ENCODE measurements at regions not wholly inside any gene's neighbourhood (a gene's known extent, or its start where the extent isn't known, plus 50 kb on each side); places are given as distances from the start of the nearest gene placed in this dataset.

DNA sequence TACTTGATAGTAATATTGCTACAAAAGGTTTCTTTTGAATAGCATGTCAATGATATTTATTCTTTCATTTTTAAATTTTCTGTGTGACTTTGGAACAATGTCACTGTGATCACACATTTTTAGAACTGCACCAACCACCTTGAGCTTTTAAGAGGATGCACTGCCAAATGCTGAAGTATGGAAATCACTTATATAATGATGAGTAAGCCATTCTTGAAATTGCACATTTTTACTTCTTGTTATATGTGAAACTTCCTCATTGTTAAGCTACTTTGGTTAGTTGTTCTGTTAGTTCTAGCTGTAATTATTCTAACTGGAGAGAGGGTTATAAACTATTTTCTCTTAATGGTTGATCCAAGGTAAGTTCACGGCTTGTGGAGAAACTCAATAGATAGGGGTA is 547.5 kb downstream of the ZIC1 start:
- no peaks in the 10 kb centered on the region for H3K27me3 Mint-ChIP-seq
- H3K9me3 Mint-ChIP-seq (ENCODE audit: low read depth): peaks cover 6% of the 10 kb centered on the region
- H3K4me1 Mint-ChIP-seq: no peaks in the 10 kb centered on the region
- CTCF ChIA-PET: no interaction called here
- intact Hi-C loops (cut with DNase I, micrococcal nuclease): no loop called here
- no peak overlapping the region for H3K4me3 Mint-ChIP-seq
- no peak overlapping the region for H3K27ac Mint-ChIP-seq
- DNase-seq: no peak
- H3K36me3 Mint-ChIP-seq (ENCODE audit: low read depth): no peaks in the 10 kb centered on the region
- POLR2A ChIA-PET: no interaction called here
- ATAC-seq: no peak

DNA sequence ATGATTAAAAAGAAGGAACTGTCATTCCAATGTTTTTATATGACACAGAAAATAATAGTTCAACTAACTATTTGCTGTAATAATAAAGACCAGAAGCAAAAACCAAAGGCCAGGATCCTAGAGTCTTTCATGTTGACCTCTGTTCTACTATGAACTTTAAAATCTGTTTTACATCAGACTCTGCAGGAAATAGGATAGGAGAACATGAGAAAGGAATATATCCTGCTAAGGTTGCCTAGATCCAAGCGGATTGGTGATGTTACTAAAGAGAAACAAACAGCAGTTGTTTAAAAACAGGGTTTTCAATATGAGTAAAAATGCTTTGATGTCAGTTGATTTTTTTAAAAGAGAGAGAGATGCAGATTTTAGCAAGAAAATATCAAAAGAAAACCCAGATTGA is 549.6 kb downstream of the ZIC1 start:
- H3K4me1 Mint-ChIP-seq: no peaks in the 10 kb centered on the region
- intact Hi-C loops (cut with DNase I, micrococcal nuclease): no loop called here
- no peaks in the 10 kb centered on the region for H3K27me3 Mint-ChIP-seq
- no peaks in the 10 kb centered on the region for H3K36me3 Mint-ChIP-seq (ENCODE audit: low read depth)
- no peak overlapping the region for H3K27ac Mint-ChIP-seq
- no peak for ATAC-seq
- peaks cover 6% of the 10 kb centered on the region for H3K9me3 Mint-ChIP-seq (ENCODE audit: low read depth)
- CTCF ChIA-PET: no interaction called here
- no peak for DNase-seq
- no peak overlapping the region for H3K4me3 Mint-ChIP-seq
- POLR2A ChIA-PET: no interaction called here

DNA sequence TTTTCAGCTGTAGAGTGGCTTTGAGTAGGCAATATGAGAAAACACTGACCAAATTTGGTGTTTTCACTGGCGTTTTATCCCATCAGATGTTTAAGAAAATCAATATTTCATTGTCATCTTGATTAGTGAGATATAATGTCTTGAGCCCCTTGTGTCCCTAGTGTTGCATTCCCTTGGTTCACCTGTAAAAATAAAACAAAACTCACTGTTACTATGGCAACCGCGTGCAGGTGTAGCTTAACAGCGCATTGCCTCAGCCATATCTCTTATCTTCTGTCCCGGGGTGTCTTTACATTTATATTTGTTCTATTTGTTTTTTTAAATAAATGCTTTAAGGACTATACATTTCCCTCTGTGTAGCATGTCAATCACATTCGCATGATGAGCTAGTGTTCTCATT is 551.6 kb downstream of the ZIC1 start:
- no peaks in the 10 kb centered on the region for H3K36me3 Mint-ChIP-seq (ENCODE audit: low read depth)
- no peak for ATAC-seq
- H3K4me1 Mint-ChIP-seq: no peaks in the 10 kb centered on the region
- no peak overlapping the region for H3K27ac Mint-ChIP-seq
- no peak overlapping the region for H3K4me3 Mint-ChIP-seq
- intact Hi-C loops (cut with DNase I, micrococcal nuclease): no loop called here
- DNase-seq: no peak
- no peaks in the 10 kb centered on the region for H3K27me3 Mint-ChIP-seq
- ChIA-PET CTCF (no interaction called here), POLR2A (no interaction called here)
- H3K9me3 Mint-ChIP-seq (ENCODE audit: low read depth): peaks cover 6% of the 10 kb centered on the region

DNA sequence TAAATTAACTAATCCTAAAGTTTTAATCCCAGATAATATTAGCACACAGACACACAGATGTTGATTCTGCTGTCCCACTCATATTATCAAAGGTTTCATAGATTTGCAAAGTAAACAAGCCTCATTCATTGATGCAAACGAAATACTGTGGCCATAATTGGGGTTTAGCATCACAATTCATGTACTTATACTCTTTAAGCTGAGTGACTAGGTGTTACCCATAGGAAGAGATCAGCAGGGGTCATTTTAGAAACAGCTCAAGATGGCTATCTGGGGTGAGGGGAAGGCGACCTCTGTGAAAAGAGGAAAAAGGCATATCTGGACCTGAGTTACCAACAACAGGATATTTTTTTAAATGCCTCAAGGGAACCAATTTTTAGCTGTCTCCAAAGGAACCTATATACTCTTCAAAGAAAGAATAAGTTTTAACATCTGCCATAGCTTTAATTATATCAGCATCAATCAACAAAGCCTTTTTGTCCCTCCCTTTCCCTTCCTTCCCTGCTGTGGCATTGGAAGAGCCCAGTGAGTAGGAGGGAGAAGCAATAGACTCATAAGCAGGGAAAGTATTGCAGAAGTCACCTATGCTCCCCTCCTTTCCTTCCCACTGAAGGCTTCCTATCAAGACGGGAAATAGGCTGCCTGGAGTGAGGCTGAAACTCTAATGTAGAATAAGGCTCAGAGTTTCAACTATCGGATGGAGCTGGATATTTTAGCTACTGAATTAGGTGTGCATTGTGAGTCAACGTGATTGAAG is 553.4 kb downstream of the ZIC1 start:
- CTCF ChIA-PET: no interaction called here
- intact Hi-C loops (cut with DNase I, micrococcal nuclease): no loop called here
- no peaks in the 10 kb centered on the region for H3K4me1 Mint-ChIP-seq

DNA sequence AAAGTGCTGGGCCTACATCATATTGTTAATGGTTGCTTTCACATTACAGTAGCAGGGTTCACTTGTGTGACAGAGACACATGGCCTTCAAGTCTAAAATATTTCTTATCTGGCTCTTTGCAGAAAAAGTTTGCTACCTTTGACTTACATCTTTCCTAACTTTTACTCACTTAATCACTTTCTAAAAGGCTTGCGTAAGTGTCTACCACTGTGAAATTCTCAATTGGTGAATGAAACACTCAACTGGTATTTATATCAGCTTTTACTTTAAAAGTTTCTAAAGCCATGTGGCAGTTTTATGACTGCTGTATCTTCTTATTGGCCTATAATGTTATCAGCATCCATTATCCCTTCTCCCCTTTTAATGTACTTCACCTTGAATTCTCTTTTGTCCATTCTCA is 554.5 kb downstream of the ZIC1 start:
- POLR2A ChIA-PET: no interaction called here
- Mint-ChIP-seq H3K9me3 (ENCODE audit: low read depth) (peaks cover 6% of the 10 kb centered on the region), H3K27me3 (no peaks in the 10 kb centered on the region), H3K27ac (no peak overlapping the region), H3K4me1 (no peaks in the 10 kb centered on the region), H3K4me3 (no peak overlapping the region), H3K36me3 (ENCODE audit: low read depth) (no peaks in the 10 kb centered on the region)
- no peak for ATAC-seq
- no peak for DNase-seq
- intact Hi-C loops (cut with DNase I, micrococcal nuclease): no loop called here
- CTCF ChIA-PET: no interaction called here

More for the DNA sequence above, 553.4 kb downstream of the ZIC1 start:
- no peak overlapping the region for H3K27ac Mint-ChIP-seq
- no peak for ATAC-seq
- H3K27me3 Mint-ChIP-seq: no peaks in the 10 kb centered on the region
- POLR2A ChIA-PET: no interaction called here
- H3K9me3 Mint-ChIP-seq (ENCODE audit: low read depth): peaks cover 6% of the 10 kb centered on the region
- no peak overlapping the region for H3K4me3 Mint-ChIP-seq
- no peaks in the 10 kb centered on the region for H3K36me3 Mint-ChIP-seq (ENCODE audit: low read depth)
- DNase-seq: no peak

DNA sequence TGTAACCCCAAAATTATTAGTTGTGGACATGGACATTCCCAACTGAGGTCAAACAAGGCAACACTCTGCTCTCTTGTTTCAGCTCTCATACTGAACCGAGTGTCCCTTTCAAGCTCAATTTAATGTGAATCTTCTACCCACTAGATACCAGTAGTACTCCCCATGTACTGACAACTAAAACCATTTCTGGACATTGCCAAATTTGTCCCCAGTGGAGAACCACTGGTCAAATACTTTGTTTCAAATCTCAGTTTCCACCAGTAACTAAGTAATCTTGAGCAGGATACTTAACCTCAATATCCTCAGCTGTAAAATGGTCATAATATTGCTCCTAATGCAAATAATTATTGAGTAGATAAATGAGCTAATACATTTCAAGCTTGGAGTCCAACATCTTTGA is 566.0 kb downstream of the ZIC1 start:
- ChIA-PET POLR2A (no interaction called here), CTCF (interaction anchor here (0.7 kb wide), 1 partner anchor 635 kb away, joined by 3 read pairs; no protein-coding TSS in a partner anchor)
- H3K27me3 Mint-ChIP-seq: no peaks in the 10 kb centered on the region
- ATAC-seq (no peak), DNase-seq (no peak)
- H3K4me1 Mint-ChIP-seq: no peaks in the 10 kb centered on the region
- intact Hi-C loops (cut with DNase I, micrococcal nuclease): no loop called here
- no peaks in the 10 kb centered on the region for H3K36me3 Mint-ChIP-seq (ENCODE audit: low read depth)
- no peak overlapping the region for H3K4me3 Mint-ChIP-seq
- peaks cover 8% of the 10 kb centered on the region for H3K9me3 Mint-ChIP-seq (ENCODE audit: low read depth)
- H3K27ac Mint-ChIP-seq: no peak overlapping the region

GRCh38 chr3:147977001-147977400 is 567.8 kb downstream of the ZIC1 start:
- no peak overlapping the region for H3K27ac Mint-ChIP-seq
- DNase-seq (no peak), ATAC-seq (no peak)
- ChIA-PET CTCF (no interaction called here), POLR2A (no interaction called here)
- H3K9me3 Mint-ChIP-seq (ENCODE audit: low read depth): peaks cover 10% of the 10 kb centered on the region
- no peaks in the 10 kb centered on the region for H3K4me1 Mint-ChIP-seq
- intact Hi-C loops (cut with DNase I, micrococcal nuclease): no loop called here
- H3K4me3 Mint-ChIP-seq: no peak overlapping the region
- no peaks in the 10 kb centered on the region for H3K27me3 Mint-ChIP-seq
- H3K36me3 Mint-ChIP-seq (ENCODE audit: low read depth): no peaks in the 10 kb centered on the region

- POLR2A ChIA-PET: no interaction called here
- Mint-ChIP-seq H3K4me3 (no peak overlapping the region), H3K4me1 (no peaks in the 10 kb centered on the region), H3K9me3 (ENCODE audit: low read depth) (peaks cover 4% of the 10 kb centered on the region), H3K27ac (no peak overlapping the region), H3K36me3 (ENCODE audit: low read depth) (no peaks in the 10 kb centered on the region), H3K27me3 (no peaks in the 10 kb centered on the region)
- CTCF ChIA-PET: no interaction called here
- intact Hi-C loops (cut with DNase I, micrococcal nuclease): no loop called here
- DNase-seq (no peak), ATAC-seq (no peak)
These were observed 578.4 kb downstream of the ZIC1 start for GRCh38 chr3:147987549-147987948.

DNA sequence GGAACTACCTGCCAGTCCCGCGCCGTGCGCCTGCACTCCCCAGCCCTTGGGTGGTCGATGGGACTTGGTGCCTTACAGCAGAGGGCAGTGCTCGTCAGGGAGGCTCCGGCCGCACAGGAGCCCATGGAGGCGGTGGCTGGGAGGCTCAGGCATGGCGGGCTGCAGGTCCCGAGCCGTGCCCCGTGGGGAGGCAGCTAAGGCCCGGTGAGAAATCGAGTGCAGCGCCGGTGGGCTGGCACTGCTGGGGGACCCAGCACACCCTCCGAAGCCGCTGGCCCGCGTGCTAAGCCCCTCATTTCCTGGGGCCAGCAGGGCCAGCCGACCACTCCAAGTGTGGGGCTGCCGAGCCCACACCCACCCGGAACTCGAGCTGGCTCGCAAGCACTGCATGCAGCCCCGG is 580.2 kb downstream of the ZIC1 start:
- H3K27me3 Mint-ChIP-seq: no peaks in the 10 kb centered on the region
- H3K9me3 Mint-ChIP-seq (ENCODE audit: low read depth): peaks cover 4% of the 10 kb centered on the region
- H3K4me3 Mint-ChIP-seq: no peak overlapping the region
- ChIA-PET CTCF (no interaction called here), POLR2A (no interaction called here)
- no peaks in the 10 kb centered on the region for H3K36me3 Mint-ChIP-seq (ENCODE audit: low read depth)
- ATAC-seq: no peak
- no peak overlapping the region for H3K27ac Mint-ChIP-seq
- H3K4me1 Mint-ChIP-seq: no peaks in the 10 kb centered on the region
- DNase-seq: no peak
- intact Hi-C loops (cut with DNase I, micrococcal nuclease): no loop called here

DNA sequence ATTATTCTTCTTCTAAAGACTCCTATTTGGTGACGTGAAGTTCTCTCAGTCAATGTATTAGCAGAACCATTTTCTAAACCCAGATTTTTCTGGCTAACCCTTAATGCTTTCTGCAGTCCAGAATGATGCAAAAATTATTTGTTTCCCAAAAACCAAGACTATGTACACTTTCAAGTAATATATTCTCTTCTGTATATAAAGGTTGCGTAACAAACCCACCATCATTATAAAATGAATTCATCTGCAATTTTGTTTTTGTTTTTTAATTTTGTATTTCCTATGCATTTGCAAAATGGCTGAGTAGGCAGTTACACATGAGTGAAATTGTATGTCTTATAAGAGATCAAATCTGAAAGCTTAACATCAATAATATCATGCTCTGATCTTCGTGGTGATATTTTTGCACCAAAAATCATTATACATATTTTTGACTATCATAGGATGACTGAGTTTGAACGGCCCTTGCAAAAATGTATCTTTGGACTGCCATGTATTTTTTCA is 593.6 kb downstream of the ZIC1 start:
- no peak for DNase-seq
- intact Hi-C loops (cut with DNase I, micrococcal nuclease): loop anchor here in 1 of 2 experiments (10.0 kb wide), 1 partner anchor 888 kb away; no protein-coding TSS in a partner anchor
- H3K27ac Mint-ChIP-seq: no peak overlapping the region
- H3K9me3 Mint-ChIP-seq (ENCODE audit: low read depth): no peaks in the 10 kb centered on the region
- no peak overlapping the region for H3K4me3 Mint-ChIP-seq
- no peaks in the 10 kb centered on the region for H3K27me3 Mint-ChIP-seq
- no peaks in the 10 kb centered on the region for H3K36me3 Mint-ChIP-seq (ENCODE audit: low read depth)
- ChIA-PET POLR2A (no interaction called here), CTCF (no interaction called here)
- no peaks in the 10 kb centered on the region for H3K4me1 Mint-ChIP-seq
- ATAC-seq: no peak

- DNase-seq (no peak), ATAC-seq (no peak)
- Mint-ChIP-seq H3K36me3 (ENCODE audit: low read depth) (no peaks in the 10 kb centered on the region), H3K4me1 (no peaks in the 10 kb centered on the region), H3K9me3 (ENCODE audit: low read depth) (no peaks in the 10 kb centered on the region), H3K4me3 (no peak overlapping the region), H3K27ac (no peak overlapping the region), H3K27me3 (no peaks in the 10 kb centered on the region)
- CTCF ChIA-PET: no interaction called here
- POLR2A ChIA-PET: no interaction called here
- intact Hi-C loops (cut with DNase I, micrococcal nuclease): loop anchor here in 1 of 2 experiments (10.0 kb wide), 1 partner anchor 890 kb away; no protein-coding TSS in a partner anchor
These were observed 595.2 kb downstream of the ZIC1 start for GRCh38 chr3:148004331-148004730.

DNA sequence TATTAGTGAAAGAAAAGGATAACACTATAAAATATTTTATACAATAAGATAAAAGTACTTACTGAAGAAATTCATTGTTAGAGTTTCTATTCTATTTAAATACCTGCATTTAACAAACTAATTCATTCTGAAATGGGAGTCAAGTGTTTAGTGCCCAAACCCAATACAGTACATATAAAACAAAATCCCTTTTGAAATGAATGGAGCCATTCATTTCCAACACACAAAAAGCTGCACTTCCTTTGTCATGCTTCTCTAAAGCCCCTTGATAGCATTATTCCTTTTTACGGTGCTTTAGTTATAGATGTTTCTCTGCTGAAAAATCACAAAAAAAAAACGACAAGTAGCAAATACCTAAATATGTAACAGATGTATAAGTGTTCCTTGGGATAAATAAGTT is 596.3 kb downstream of the ZIC1 start:
- ChIA-PET POLR2A (no interaction called here), CTCF (no interaction called here)
- ATAC-seq (no peak), DNase-seq (no peak)
- Mint-ChIP-seq H3K4me3 (no peak overlapping the region), H3K36me3 (ENCODE audit: low read depth) (no peaks in the 10 kb centered on the region), H3K9me3 (ENCODE audit: low read depth) (no peaks in the 10 kb centered on the region), H3K4me1 (no peaks in the 10 kb centered on the region), H3K27ac (no peak overlapping the region), H3K27me3 (no peaks in the 10 kb centered on the region)
- intact Hi-C loops (cut with DNase I, micrococcal nuclease): loop anchor here in 1 of 2 experiments (10.0 kb wide), 1 partner anchor 891 kb away; no protein-coding TSS in a partner anchor

All from activated CD4-positive, alpha-beta T cell treated with anti-CD3 and anti-CD28 coated beads for 36 hours (primary cell).